GM23248 (cell line): ENCODE measurements at regions not wholly inside any gene's neighbourhood (a gene's known extent, or its start where the extent isn't known, plus 50 kb on each side); places are given as distances from the start of the nearest gene placed in this dataset.

Source experiments
- DNase-seq: peaks from one replicate; pipeline ENCODE4 v3.0.0-alpha.2; 2015
- H2AFZ ChIP-seq: fragments of 200-600 bp; sonication (generic); 2 replicates; pipeline ENCODE4 v1.6.1; 2016; ENCODE audit warnings: antibody characterized with exemption
- H3F3A ChIP-seq: fragments of 200-600 bp; sonication (generic); 2 replicates; pipeline ENCODE4 v1.6.1; 2016; ENCODE audit warnings: mild to moderate bottlenecking, antibody characterized with exemption, mixed run types; ENCODE audit not compliant: insufficient read depth
- H3K27ac ChIP-seq: fragments of 200-600 bp; sonication (generic); 2 replicates; pipeline ENCODE4 v1.5.1; 2016; ENCODE audit warnings: mild to moderate bottlenecking
- H3K27me3 ChIP-seq: fragments of 200-600 bp; sonication (generic); replicated peaks from 2 replicates; pipeline ENCODE4 v1.6.1; 2016; ENCODE audit warnings: mild to moderate bottlenecking; ENCODE audit not compliant: insufficient read depth
- H3K36me3 ChIP-seq: fragments of 200-600 bp; sonication (generic); 2 replicates; pipeline ENCODE4 v1.6.1; 2016; ENCODE audit warnings: low read depth, mild to moderate bottlenecking
- H3K4me1 ChIP-seq: fragments of 200-600 bp; sonication (generic); 2 replicates; pipeline ENCODE4 v1.6.1; 2016; ENCODE audit warnings: mild to moderate bottlenecking; ENCODE audit not compliant: insufficient read depth
- H3K4me2 ChIP-seq: fragments of 200-600 bp; sonication (generic); one replicate; pipeline ENCODE4 v1.6.1; 2016; ENCODE audit warnings: mild to moderate bottlenecking; ENCODE audit not compliant: unreplicated experiment
- H3K4me3 ChIP-seq: fragments of 200-600 bp; sonication (generic); 2 replicates; pipeline ENCODE4 v1.5.1; 2016; ENCODE audit warnings: mild to moderate bottlenecking
- H3K79me2 ChIP-seq: fragments of 200-600 bp; sonication (generic); 2 replicates; pipeline ENCODE4 v1.6.1; 2016; ENCODE audit warnings: mild to moderate bottlenecking; ENCODE audit not compliant: insufficient read depth
- H3K9ac ChIP-seq: fragments of 200-600 bp; sonication (generic); 2 replicates; pipeline ENCODE4 v1.6.1; 2016; ENCODE audit warnings: mild to moderate bottlenecking
- H3K9me2 ChIP-seq: fragments of 200-600 bp; sonication (generic); 2 replicates; pipeline ENCODE4 v1.6.1; 2016; ENCODE audit warnings: mixed run types, mild to moderate bottlenecking, moderate library complexity; ENCODE audit not compliant: insufficient read depth
- H3K9me3 ChIP-seq: fragments of 200-600 bp; sonication (generic); one replicate; pipeline ENCODE4 v1.6.1; 2017; ENCODE audit warnings: low read depth
- H4K20me1 ChIP-seq: fragments of 200-600 bp; sonication (generic); 2 replicates; pipeline ENCODE4 v1.6.0; 2016; ENCODE audit not compliant: insufficient read depth
- EZH2 ChIP-seq: fragments of 200-600 bp; sonication (generic); IDR thresholded peaks from 2 replicates; pipeline ENCODE4 v1.6.1; 2018; ENCODE audit warnings: antibody characterized with exemption, mild to moderate bottlenecking; ENCODE audit not compliant: insufficient read depth, poor library complexity, severe bottlenecking
- EZH2phosphoT487 ChIP-seq: fragments of 200-600 bp; sonication (generic); IDR thresholded peaks from 2 replicates; pipeline ENCODE4 v1.6.1; 2018; ENCODE audit warnings: antibody characterized with exemption, moderate library complexity, mild to moderate bottlenecking, low read depth; ENCODE audit not compliant: insufficient read depth
- WGBS, 2 experiments: methylation state at CpG; one replicate each; pipeline ENCODE4 v1.1.6; 2015 to 2017; ENCODE audit warnings: low lambda C conversion rate in 2 of 2, low coverage in 1 of 2; ENCODE audit errors: missing lambda C conversion rate in 2 of 2; 5-methylcytosine and 5-hydroxymethylcytosine counted together
- in situ Hi-C: fragments of 300-500 bp; cut with MboI; formaldehyde crosslinking; loops from 2 replicates; pipeline ENCODE4 v1.15.0; 2020

- WGBS, 2 experiments, result 5 to 10% methylated on average over 2 of the region's 2 CpGs
- no peak for TF ChIP-seq EZH2
- TF ChIP-seq EZH2phosphoT487, result no peak
- Histone ChIP-seq H3K4me1 (no peaks in the 10 kb centered on the region), H4K20me1 (no peaks in the 10 kb centered on the region), H3K79me2 (no peaks in the 10 kb centered on the region), H3K9ac (no peak overlapping the region), H3K9me2 (no peaks in the 10 kb centered on the region), H3K9me3 (no peaks in the 10 kb centered on the region), H3K27me3 (no peaks in the 10 kb centered on the region), H3K36me3 (no peaks in the 10 kb centered on the region), H3K27ac (no peak overlapping the region), H2AFZ (no peak overlapping the region), H3F3A (no peaks in the 10 kb centered on the region), H3K4me2 (no peak overlapping the region), H3K4me3 (no peak overlapping the region)
- in situ Hi-C loops, result no loop called here
- no peak for DNase-seq
These were observed 1129.4 kb upstream of the LRRTM3 start for GRCh38 chr10:65796472-65796871.

GRCh38 chr10:65798133-65798532 is 1127.7 kb upstream of the LRRTM3 start:
- no peak overlapping the region for H3K4me2 ChIP-seq
- WGBS, 2 experiments, result 22 to 26% methylated on average over 3 of the region's 3 CpGs
- no peak overlapping the region for H2AFZ ChIP-seq
- H3F3A ChIP-seq, result no peaks in the 10 kb centered on the region
- H3K9ac ChIP-seq, result no peak overlapping the region
- in situ Hi-C loops, result no loop called here
- H3K36me3 ChIP-seq, result no peaks in the 10 kb centered on the region
- H3K9me3 ChIP-seq, result no peaks in the 10 kb centered on the region
- no peaks in the 10 kb centered on the region for H3K79me2 ChIP-seq
- no peaks in the 10 kb centered on the region for H3K27me3 ChIP-seq
- no peaks in the 10 kb centered on the region for H3K9me2 ChIP-seq
- no peak overlapping the region for H3K4me3 ChIP-seq
- no peak for DNase-seq
- H3K27ac ChIP-seq, result no peak overlapping the region
- no peaks in the 10 kb centered on the region for H3K4me1 ChIP-seq
- no peaks in the 10 kb centered on the region for H4K20me1 ChIP-seq
- TF ChIP-seq EZH2phosphoT487, result no peak

- Histone ChIP-seq H3K4me1 (no peaks in the 10 kb centered on the region), H3K9me3 (no peaks in the 10 kb centered on the region), H3K36me3 (no peaks in the 10 kb centered on the region), H4K20me1 (no peaks in the 10 kb centered on the region), H3K27ac (no peak overlapping the region), H3K9ac (no peak overlapping the region), H3K79me2 (no peaks in the 10 kb centered on the region), H3K4me3 (no peak overlapping the region), H3K27me3 (no peaks in the 10 kb centered on the region), H3F3A (no peaks in the 10 kb centered on the region), H3K4me2 (no peak overlapping the region), H3K9me2 (no peaks in the 10 kb centered on the region), H2AFZ (no peak overlapping the region)
- no peak for TF ChIP-seq EZH2
- no peak for TF ChIP-seq EZH2phosphoT487
- DNase-seq, result no peak
- in situ Hi-C loops, result no loop called here
- WGBS, 2 experiments, result 12 to 17% methylated on average over 2 of the region's 2 CpGs
These were observed 1123.4 kb upstream of the LRRTM3 start for GRCh38 chr10:65802391-65802790.

GRCh38 chr10:65805511-65805910 is 1120.3 kb upstream of the LRRTM3 start:
- in situ Hi-C loops, result no loop called here
- Histone ChIP-seq H3K4me3 (no peak overlapping the region), H3K9ac (no peak overlapping the region), H3K27ac (no peak overlapping the region), H3K79me2 (no peaks in the 10 kb centered on the region), H3F3A (no peaks in the 10 kb centered on the region), H3K27me3 (no peaks in the 10 kb centered on the region), H3K9me3 (no peaks in the 10 kb centered on the region), H2AFZ (no peak overlapping the region), H4K20me1 (no peaks in the 10 kb centered on the region), H3K4me2 (no peak overlapping the region), H3K4me1 (no peaks in the 10 kb centered on the region), H3K36me3 (no peaks in the 10 kb centered on the region), H3K9me2 (no peaks in the 10 kb centered on the region)
- no peak for DNase-seq
- 4 to 11% methylated on average over 1 of the region's 1 CpG for WGBS, 2 experiments
- TF ChIP-seq EZH2, result no peak
- TF ChIP-seq EZH2phosphoT487, result no peak

- H3K4me2 ChIP-seq, result no peak overlapping the region
- no peaks in the 10 kb centered on the region for H3K9me2 ChIP-seq
- no peak overlapping the region for H3K27ac ChIP-seq
- H3K27me3 ChIP-seq, result no peaks in the 10 kb centered on the region
- WGBS, 2 experiments, result 14 to 34% methylated on average over 1 of the region's 1 CpG
- H2AFZ ChIP-seq, result no peak overlapping the region
- no peaks in the 10 kb centered on the region for H4K20me1 ChIP-seq
- no peaks in the 10 kb centered on the region for H3K79me2 ChIP-seq
- H3K4me3 ChIP-seq, result no peak overlapping the region
- H3K9me3 ChIP-seq, result no peaks in the 10 kb centered on the region
- no peak for DNase-seq
- TF ChIP-seq EZH2phosphoT487, result no peak
- no peak for TF ChIP-seq EZH2
- H3K9ac ChIP-seq, result no peak overlapping the region
- H3F3A ChIP-seq, result no peaks in the 10 kb centered on the region
- no peaks in the 10 kb centered on the region for H3K4me1 ChIP-seq
- H3K36me3 ChIP-seq, result no peaks in the 10 kb centered on the region
- in situ Hi-C loops, result no loop called here
These were observed 1119.8 kb upstream of the LRRTM3 start for GRCh38 chr10:65805993-65806392.
